HG02852 (cell line): ENCODE measurements at regions not wholly inside any gene's neighbourhood (a gene's known extent, or its start where the extent isn't known, plus 50 kb on each side); places are given as distances from the start of the nearest gene placed in this dataset.
"Not testable (repeated sequence)": the region's sequence is repeated elsewhere in the genome, so short reads cannot be mapped to it uniquely, and the experiment has no call there.

Source experiments
- ATAC-seq: cut with Tn5 transposase; IDR thresholded peaks from one replicate; pipeline ENCODE4 v1.9.1; 2021; ENCODE audit warnings: mild to moderate bottlenecking, moderate library complexity; ENCODE audit not compliant: unreplicated experiment

- no peak for ATAC-seq
Observed at GRCh38 chr9:120338340-120338739, 241.6 kb downstream of the CDK5RAP2 start.

GRCh38 chr9:120337131-120337530 is 242.8 kb downstream of the CDK5RAP2 start:
- no peak for ATAC-seq

- no peak for ATAC-seq
Observed at GRCh38 chr9:120336753-120337090, 243.2 kb downstream of the CDK5RAP2 start.

GRCh38 chr9:120336021-120336752 is 243.8 kb downstream of the CDK5RAP2 start:
- ATAC-seq, result no peak

GRCh38 chr9:120331913-120332312 is 248.1 kb downstream of the CDK5RAP2 start:
- ATAC-seq, result no peak

GRCh38 chr9:120330031-120330430 is 249.9 kb downstream of the CDK5RAP2 start:
- ATAC-seq, result no peak

GRCh38 chr9:120327322-120327721 is 252.6 kb downstream of the CDK5RAP2 start:
- ATAC-seq, result no peak

GRCh38 chr9:120326049-120326693 is 253.8 kb downstream of the CDK5RAP2 start:
- no peak for ATAC-seq

GRCh38 chr9:120324996-120325642 is 254.8 kb downstream of the CDK5RAP2 start:
- ATAC-seq, result no peak

- no peak for ATAC-seq
Observed at GRCh38 chr9:120324461-120324860, 255.5 kb downstream of the CDK5RAP2 start.

GRCh38 chr9:120323125-120323524 is 256.8 kb downstream of the CDK5RAP2 start:
- no peak for ATAC-seq

- no peak for ATAC-seq
Observed at GRCh38 chr9:120319452-120319851, 260.5 kb downstream of the CDK5RAP2 start.

- no peak for ATAC-seq
Observed at GRCh38 chr9:120315154-120315553, 264.8 kb downstream of the CDK5RAP2 start.

- ATAC-seq, result no peak
Observed at GRCh38 chr9:120312031-120312430, 267.9 kb downstream of the CDK5RAP2 start.

GRCh38 chr9:120310035-120310434 is 269.9 kb downstream of the CDK5RAP2 start:
- ATAC-seq, result no peak

GRCh38 chr9:120308495-120308894 is 271.5 kb downstream of the CDK5RAP2 start:
- ATAC-seq, result no peak

GRCh38 chr9:120307599-120307998 is 272.4 kb downstream of the CDK5RAP2 start:
- ATAC-seq, result no peak

GRCh38 chr9:120306561-120306960 is 273.4 kb downstream of the CDK5RAP2 start:
- ATAC-seq, result no peak

GRCh38 chr9:120306088-120306487 is 273.9 kb downstream of the CDK5RAP2 start:
- no peak for ATAC-seq

GRCh38 chr9:120304896-120305295 is 275.1 kb downstream of the CDK5RAP2 start:
- not testable (repeated sequence) for ATAC-seq

GRCh38 chr9:120303519-120303918 is 276.4 kb downstream of the CDK5RAP2 start:
- no peak for ATAC-seq

- ATAC-seq, result no peak
Observed at GRCh38 chr9:120299785-120300184, 280.2 kb downstream of the CDK5RAP2 start.
